ENCODE measurements at regions not wholly inside any gene's neighbourhood (a gene's known extent, or its start where the extent isn't known, plus 50 kb on each side); places are given as distances from the start of the nearest gene placed in this dataset.

- peak; percentile 44 for ATAC-seq
- H3K4me1 Mint-ChIP-seq = no peaks in the 10 kb centered on the region
- no peaks in the 10 kb centered on the region for H3K27me3 Mint-ChIP-seq
- no peak overlapping the region for H3K27ac Mint-ChIP-seq
- H3K36me3 Mint-ChIP-seq = no peaks in the 10 kb centered on the region
- H3K4me3 Mint-ChIP-seq = no peak overlapping the region
- peaks cover 3% of the 10 kb centered on the region for H3K9me3 Mint-ChIP-seq
Observed at GRCh38 chr9:86792136-86792535, 155.2 kb downstream of the GAS1 start.

GRCh38 chr9:86790805-86791204 is 156.5 kb downstream of the GAS1 start:
- no peaks in the 10 kb centered on the region for H3K4me1 Mint-ChIP-seq
- no peak overlapping the region for H3K27ac Mint-ChIP-seq
- H3K4me3 Mint-ChIP-seq = no peak overlapping the region
- no peaks in the 10 kb centered on the region for H3K36me3 Mint-ChIP-seq
- H3K9me3 Mint-ChIP-seq = peaks cover 3% of the 10 kb centered on the region
- ATAC-seq = no peak
- no peaks in the 10 kb centered on the region for H3K27me3 Mint-ChIP-seq

GRCh38 chr9:86788456-86788855 is 158.8 kb downstream of the GAS1 start:
- no peak overlapping the region for H3K4me3 Mint-ChIP-seq
- no peak overlapping the region for H3K27ac Mint-ChIP-seq
- H3K9me3 Mint-ChIP-seq = peaks cover 3% of the 10 kb centered on the region
- H3K4me1 Mint-ChIP-seq = no peaks in the 10 kb centered on the region
- ATAC-seq = no peak
- no peaks in the 10 kb centered on the region for H3K36me3 Mint-ChIP-seq
- no peaks in the 10 kb centered on the region for H3K27me3 Mint-ChIP-seq

- Mint-ChIP-seq H3K9me3 (no peaks in the 10 kb centered on the region), H3K27ac (no peak overlapping the region), H3K4me3 (no peak overlapping the region), H3K27me3 (no peaks in the 10 kb centered on the region), H3K4me1 (no peaks in the 10 kb centered on the region), H3K36me3 (no peaks in the 10 kb centered on the region)
- no peak for ATAC-seq
Observed at GRCh38 chr9:86783884-86784283, 163.4 kb downstream of the GAS1 start.

- Mint-ChIP-seq H3K27ac (no peak overlapping the region), H3K36me3 (no peaks in the 10 kb centered on the region), H3K9me3 (no peaks in the 10 kb centered on the region), H3K27me3 (no peaks in the 10 kb centered on the region), H3K4me3 (no peak overlapping the region), H3K4me1 (no peaks in the 10 kb centered on the region)
- ATAC-seq = no peak
Observed at GRCh38 chr9:86782831-86783230, 164.5 kb downstream of the GAS1 start.

GRCh38 chr9:86778761-86779160 is 168.5 kb downstream of the GAS1 start:
- H3K27ac Mint-ChIP-seq = no peak overlapping the region
- no peak overlapping the region for H3K4me3 Mint-ChIP-seq
- H3K4me1 Mint-ChIP-seq = no peaks in the 10 kb centered on the region
- H3K9me3 Mint-ChIP-seq = no peaks in the 10 kb centered on the region
- no peaks in the 10 kb centered on the region for H3K27me3 Mint-ChIP-seq
- no peak for ATAC-seq
- H3K36me3 Mint-ChIP-seq = no peaks in the 10 kb centered on the region

GRCh38 chr9:86775718-86776117 is 171.6 kb downstream of the GAS1 start:
- no peaks in the 10 kb centered on the region for H3K27me3 Mint-ChIP-seq
- H3K27ac Mint-ChIP-seq = no peak overlapping the region
- no peaks in the 10 kb centered on the region for H3K4me1 Mint-ChIP-seq
- no peaks in the 10 kb centered on the region for H3K36me3 Mint-ChIP-seq
- no peaks in the 10 kb centered on the region for H3K9me3 Mint-ChIP-seq
- no peak overlapping the region for H3K4me3 Mint-ChIP-seq
- no peak for ATAC-seq

- H3K9me3 Mint-ChIP-seq = no peaks in the 10 kb centered on the region
- H3K27ac Mint-ChIP-seq = no peak overlapping the region
- no peak overlapping the region for H3K4me3 Mint-ChIP-seq
Observed at GRCh38 chr9:86774116-86774515, 173.2 kb downstream of the GAS1 start.

GRCh38 chr9:86773422-86773945 is 173.8 kb downstream of the GAS1 start:
- Mint-ChIP-seq H3K4me3 (no peak overlapping the region), H3K9me3 (no peaks in the 10 kb centered on the region), H3K36me3 (no peaks in the 10 kb centered on the region), H3K27ac (no peak overlapping the region), H3K27me3 (no peaks in the 10 kb centered on the region), H3K4me1 (no peaks in the 10 kb centered on the region)
- no peak for ATAC-seq

More at GRCh38 chr9:86774116-86774515, 173.2 kb downstream of the GAS1 start:
- ATAC-seq = no peak
- no peaks in the 10 kb centered on the region for H3K4me1 Mint-ChIP-seq
- no peaks in the 10 kb centered on the region for H3K27me3 Mint-ChIP-seq
- no peaks in the 10 kb centered on the region for H3K36me3 Mint-ChIP-seq

- Mint-ChIP-seq H3K27ac (no peak overlapping the region), H3K9me3 (no peaks in the 10 kb centered on the region), H3K4me3 (no peak overlapping the region), H3K27me3 (no peaks in the 10 kb centered on the region), H3K4me1 (no peaks in the 10 kb centered on the region), H3K36me3 (no peaks in the 10 kb centered on the region)
- no peak for ATAC-seq
Observed at GRCh38 chr9:86772635-86772993, 174.7 kb downstream of the GAS1 start.

GRCh38 chr9:86771941-86772634 is 175.2 kb downstream of the GAS1 start:
- Mint-ChIP-seq H3K27me3 (no peaks in the 10 kb centered on the region), H3K4me1 (no peaks in the 10 kb centered on the region), H3K27ac (no peak overlapping the region), H3K36me3 (no peaks in the 10 kb centered on the region), H3K9me3 (no peaks in the 10 kb centered on the region), H3K4me3 (no peak overlapping the region)
- ATAC-seq = no peak

GRCh38 chr9:86771420-86771819 is 175.9 kb downstream of the GAS1 start:
- Mint-ChIP-seq H3K27me3 (no peaks in the 10 kb centered on the region), H3K27ac (no peak overlapping the region), H3K36me3 (no peaks in the 10 kb centered on the region), H3K4me3 (no peak overlapping the region), H3K4me1 (no peaks in the 10 kb centered on the region), H3K9me3 (no peaks in the 10 kb centered on the region)
- no peak for ATAC-seq

GRCh38 chr9:86768709-86769108 is 178.6 kb downstream of the GAS1 start:
- no peak overlapping the region for H3K4me3 Mint-ChIP-seq
- H3K4me1 Mint-ChIP-seq = no peaks in the 10 kb centered on the region
- no peak for ATAC-seq
- no peaks in the 10 kb centered on the region for H3K36me3 Mint-ChIP-seq
- no peak overlapping the region for H3K27ac Mint-ChIP-seq
- no peaks in the 10 kb centered on the region for H3K9me3 Mint-ChIP-seq
- H3K27me3 Mint-ChIP-seq = no peaks in the 10 kb centered on the region

GRCh38 chr9:86768020-86768419 is 179.3 kb downstream of the GAS1 start:
- Mint-ChIP-seq H3K9me3 (peaks cover 3% of the 10 kb centered on the region), H3K27me3 (no peaks in the 10 kb centered on the region), H3K27ac (no peak overlapping the region), H3K36me3 (no peaks in the 10 kb centered on the region), H3K4me3 (no peak overlapping the region), H3K4me1 (no peaks in the 10 kb centered on the region)
- ATAC-seq = no peak

- Mint-ChIP-seq H3K9me3 (peaks cover 3% of the 10 kb centered on the region), H3K4me3 (no peak overlapping the region), H3K4me1 (no peaks in the 10 kb centered on the region), H3K36me3 (no peaks in the 10 kb centered on the region), H3K27ac (no peak overlapping the region), H3K27me3 (no peaks in the 10 kb centered on the region)
- no peak for ATAC-seq
Observed at GRCh38 chr9:86767373-86767772, 179.9 kb downstream of the GAS1 start.

GRCh38 chr9:86766912-86767311 is 180.4 kb downstream of the GAS1 start:
- H3K4me3 Mint-ChIP-seq = no peak overlapping the region
- no peak overlapping the region for H3K27ac Mint-ChIP-seq
- no peaks in the 10 kb centered on the region for H3K36me3 Mint-ChIP-seq
- H3K27me3 Mint-ChIP-seq = no peaks in the 10 kb centered on the region
- no peaks in the 10 kb centered on the region for H3K4me1 Mint-ChIP-seq
- H3K9me3 Mint-ChIP-seq = peaks cover 3% of the 10 kb centered on the region
- ATAC-seq = no peak

Data from stimulated activated memory B cell treated with anti-CD40 and anti-IgM and Interleukin-4, amounts not matched to agents 10 μg/mL and 1 μg/mL and 100 μg/mL, for 72 hours (primary cell).